ENCODE measurements at regions not wholly inside any gene's neighbourhood (a gene's known extent, or its start where the extent isn't known, plus 50 kb on each side); places are given as distances from the start of the nearest gene placed in this dataset.
A peak's percentile ranks its signal among the peaks of the same experiment; 100 is the strongest.

GRCh38 chr5:162323466-162323865 lies 255.9 kb downstream of the GABRG2 start:
- no peak for FAIRE-seq
- DNase-seq (ENCODE audit: low spot score): no peak

GRCh38 chr5:162324328-162324727 lies 256.8 kb downstream of the GABRG2 start:
- no peak for FAIRE-seq
- no peak for DNase-seq (ENCODE audit: low spot score)

- no peak for FAIRE-seq
- DNase-seq (ENCODE audit: low spot score): no peak
Measured at GRCh38 chr5:162325143-162325727, 257.7 kb downstream of the GABRG2 start.

- no peak for FAIRE-seq
- DNase-seq (ENCODE audit: low spot score): no peak
Measured at GRCh38 chr5:162334944-162335343, 267.4 kb downstream of the GABRG2 start.

- FAIRE-seq: no peak
- no peak for DNase-seq (ENCODE audit: low spot score)
Measured at GRCh38 chr5:162360373-162360931, 292.9 kb downstream of the GABRG2 start.

GRCh38 chr5:162372256-162372655 lies 304.7 kb downstream of the GABRG2 start:
- DNase-seq (ENCODE audit: low spot score) (no peak), FAIRE-seq (no peak)

GRCh38 chr5:162377895-162378294 lies 310.3 kb downstream of the GABRG2 start:
- no peak for DNase-seq (ENCODE audit: low spot score)
- FAIRE-seq: no peak

- FAIRE-seq: no peak
- no peak for DNase-seq (ENCODE audit: low spot score)
Measured at GRCh38 chr5:162382839-162383238, 315.3 kb downstream of the GABRG2 start.

- DNase-seq (ENCODE audit: low spot score): no peak
- FAIRE-seq: no peak
Measured at GRCh38 chr5:162384225-162384624, 316.7 kb downstream of the GABRG2 start.

- FAIRE-seq (no peak), DNase-seq (ENCODE audit: low spot score) (no peak)
Measured at GRCh38 chr5:162391833-162392232, 324.3 kb downstream of the GABRG2 start.

GRCh38 chr5:162392336-162392735 lies 324.8 kb downstream of the GABRG2 start:
- FAIRE-seq (no peak), DNase-seq (ENCODE audit: low spot score) (no peak)

GRCh38 chr5:162393534-162393933 lies 326.0 kb downstream of the GABRG2 start:
- no peak for DNase-seq (ENCODE audit: low spot score)
- FAIRE-seq: no peak

- FAIRE-seq (no peak), DNase-seq (ENCODE audit: low spot score) (no peak)
Measured at GRCh38 chr5:162407614-162408013, 340.0 kb downstream of the GABRG2 start.

- DNase-seq (ENCODE audit: low spot score): no peak
- no peak for FAIRE-seq
Measured at GRCh38 chr5:162410365-162410764, 342.8 kb downstream of the GABRG2 start.

- DNase-seq (ENCODE audit: low spot score) (no peak), FAIRE-seq (no peak)
Measured at GRCh38 chr5:162429142-162429541, 361.6 kb downstream of the GABRG2 start.

- FAIRE-seq (no peak), DNase-seq (ENCODE audit: low spot score) (no peak)
Measured at GRCh38 chr5:162434281-162434680, 366.7 kb downstream of the GABRG2 start.

GRCh38 chr5:162436055-162436454 lies 368.5 kb downstream of the GABRG2 start:
- no peak for DNase-seq (ENCODE audit: low spot score)
- no peak for FAIRE-seq

- DNase-seq (ENCODE audit: low spot score) (no peak), FAIRE-seq (no peak)
Measured at GRCh38 chr5:162444129-162444762, 376.7 kb downstream of the GABRG2 start.

GRCh38 chr5:162456086-162456485 lies 388.5 kb downstream of the GABRG2 start:
- no peak for FAIRE-seq

GRCh38 chr5:162466011-162466410 lies 398.4 kb downstream of the GABRG2 start:
- DNase-seq (ENCODE audit: low spot score) (no peak), FAIRE-seq (no peak)

More at GRCh38 chr5:162456086-162456485, 388.5 kb downstream of the GABRG2 start:
- no peak for DNase-seq (ENCODE audit: low spot score)

GRCh38 chr5:162473041-162473714 lies 405.6 kb downstream of the GABRG2 start:
- FAIRE-seq (no peak), DNase-seq (ENCODE audit: low spot score) (no peak)

GRCh38 chr5:162474239-162474638 lies 406.7 kb downstream of the GABRG2 start:
- no peak for DNase-seq (ENCODE audit: low spot score)
- FAIRE-seq: peak; percentile 70

Measured in RCC 7860 (cell line).